Activated T-cell treated with anti-CD3 and anti-CD28 coated beads, Interleukin-2, amount 50 U/mL, for 24 hours (primary cell): ENCODE measurements at regions not wholly inside any gene's neighbourhood (a gene's known extent, or its start where the extent isn't known, plus 50 kb on each side); places are given as distances from the start of the nearest gene placed in this dataset.
"Not testable (repeated sequence)": the region's sequence is repeated elsewhere in the genome, so short reads cannot be mapped to it uniquely, and the experiment has no call there.

Experiments used
- DNase-seq: peaks from one replicate; pipeline ENCODE4 v3.0.0-alpha.2; 2020
- H3K27ac Mint-ChIP-seq: 2 replicates; pipeline ENCODE4 v1.8.0; 2020; ENCODE audit warnings: mild to moderate bottlenecking, mixed read lengths
- H3K27me3 Mint-ChIP-seq: 2 replicates; pipeline ENCODE4 v1.8.0; 2020; ENCODE audit warnings: mixed read lengths
- H3K36me3 Mint-ChIP-seq: 2 replicates; pipeline ENCODE4 v1.8.0; 2020; ENCODE audit warnings: low read depth, mixed read lengths
- H3K4me1 Mint-ChIP-seq: 2 replicates; pipeline ENCODE4 v1.8.0; 2020; ENCODE audit warnings: low read depth, mixed read lengths
- H3K4me3 Mint-ChIP-seq: 2 replicates; pipeline ENCODE4 v1.8.0; 2020; ENCODE audit warnings: mild to moderate bottlenecking, moderate library complexity, mixed read lengths
- H3K9me3 Mint-ChIP-seq: 2 replicates; pipeline ENCODE4 v1.8.0; 2020; ENCODE audit warnings: mixed read lengths

- DNase-seq: no peak
- Mint-ChIP-seq H3K27ac (peak overlapping the region; percentile 73), H3K4me3 (peak overlapping the region; percentile 30), H3K9me3 (no peaks in the 10 kb centered on the region), H3K36me3 (no peaks in the 10 kb centered on the region), H3K4me1 (peaks cover 66% of the 10 kb centered on the region), H3K27me3 (no peaks in the 10 kb centered on the region)
Observed at GRCh38 chr5:87120518-87121303, 147.0 kb upstream of the RASA1 start.

GRCh38 chr5:87121304-87122150, 146.2 kb upstream of the RASA1 start:
- H3K36me3 Mint-ChIP-seq: no peaks in the 10 kb centered on the region
- H3K27ac Mint-ChIP-seq: peak overlapping the region; percentile 73
- DNase-seq: no peak

GRCh38 chr5:87122151-87122977, 145.3 kb upstream of the RASA1 start:
- H3K4me1 Mint-ChIP-seq: peaks cover 62% of the 10 kb centered on the region
- H3K4me3 Mint-ChIP-seq: peak overlapping the region; percentile 18
- no peaks in the 10 kb centered on the region for H3K36me3 Mint-ChIP-seq
- no peak for DNase-seq
- peaks cover 2% of the 10 kb centered on the region for H3K9me3 Mint-ChIP-seq
- peak overlapping the region; percentile 73 for H3K27ac Mint-ChIP-seq
- no peaks in the 10 kb centered on the region for H3K27me3 Mint-ChIP-seq

More at GRCh38 chr5:87121304-87122150, 146.2 kb upstream of the RASA1 start:
- H3K27me3 Mint-ChIP-seq: no peaks in the 10 kb centered on the region
- peaks cover 62% of the 10 kb centered on the region for H3K4me1 Mint-ChIP-seq
- H3K4me3 Mint-ChIP-seq: peak overlapping the region; percentile 18
- H3K9me3 Mint-ChIP-seq: no peaks in the 10 kb centered on the region

GRCh38 chr5:87125766-87126165, 141.9 kb upstream of the RASA1 start:
- no peak for DNase-seq
- Mint-ChIP-seq H3K9me3 (peaks cover 2% of the 10 kb centered on the region), H3K36me3 (no peaks in the 10 kb centered on the region), H3K4me1 (peaks cover 57% of the 10 kb centered on the region), H3K4me3 (no peak overlapping the region), H3K27me3 (no peaks in the 10 kb centered on the region), H3K27ac (no peak overlapping the region)

- no peaks in the 10 kb centered on the region for H3K36me3 Mint-ChIP-seq
- DNase-seq: no peak
- no peak overlapping the region for H3K4me3 Mint-ChIP-seq
- H3K27me3 Mint-ChIP-seq: no peaks in the 10 kb centered on the region
- H3K9me3 Mint-ChIP-seq: peaks cover 2% of the 10 kb centered on the region
- H3K27ac Mint-ChIP-seq: peak overlapping the region; percentile 68
- H3K4me1 Mint-ChIP-seq: peaks cover 46% of the 10 kb centered on the region
Observed at GRCh38 chr5:87126869-87127268, 140.8 kb upstream of the RASA1 start.

GRCh38 chr5:87127426-87127825, 140.3 kb upstream of the RASA1 start:
- H3K4me3 Mint-ChIP-seq: no peak overlapping the region
- no peaks in the 10 kb centered on the region for H3K36me3 Mint-ChIP-seq
- no peak for DNase-seq
- peaks cover 2% of the 10 kb centered on the region for H3K9me3 Mint-ChIP-seq
- H3K27me3 Mint-ChIP-seq: no peaks in the 10 kb centered on the region
- peaks cover 40% of the 10 kb centered on the region for H3K4me1 Mint-ChIP-seq
- peak overlapping the region; percentile 68 for H3K27ac Mint-ChIP-seq

GRCh38 chr5:87127956-87128687, 139.6 kb upstream of the RASA1 start:
- H3K27ac Mint-ChIP-seq: peak overlapping the region; percentile 18
- peaks cover 2% of the 10 kb centered on the region for H3K9me3 Mint-ChIP-seq
- no peaks in the 10 kb centered on the region for H3K36me3 Mint-ChIP-seq
- peaks cover 33% of the 10 kb centered on the region for H3K4me1 Mint-ChIP-seq
- no peak overlapping the region for H3K4me3 Mint-ChIP-seq
- no peaks in the 10 kb centered on the region for H3K27me3 Mint-ChIP-seq
- DNase-seq: no peak

- no peak for DNase-seq
- Mint-ChIP-seq H3K27me3 (no peaks in the 10 kb centered on the region), H3K9me3 (peaks cover 2% of the 10 kb centered on the region), H3K4me1 (peaks cover 28% of the 10 kb centered on the region), H3K27ac (no peak overlapping the region), H3K36me3 (no peaks in the 10 kb centered on the region), H3K4me3 (no peak overlapping the region)
Observed at GRCh38 chr5:87129046-87129445, 138.6 kb upstream of the RASA1 start.

GRCh38 chr5:87132696-87133095, 135.0 kb upstream of the RASA1 start:
- no peak for DNase-seq
- H3K4me1 Mint-ChIP-seq: peaks cover 21% of the 10 kb centered on the region
- peaks cover 5% of the 10 kb centered on the region for H3K9me3 Mint-ChIP-seq
- H3K27ac Mint-ChIP-seq: no peak overlapping the region
- H3K4me3 Mint-ChIP-seq: no peak overlapping the region
- H3K27me3 Mint-ChIP-seq: no peaks in the 10 kb centered on the region
- no peaks in the 10 kb centered on the region for H3K36me3 Mint-ChIP-seq

GRCh38 chr5:87134513-87134912, 133.2 kb upstream of the RASA1 start:
- H3K4me3 Mint-ChIP-seq, H3K27me3 Mint-ChIP-seq, H3K27ac Mint-ChIP-seq: not testable (repeated sequence)

GRCh38 chr5:87136096-87136495, 131.6 kb upstream of the RASA1 start:
- H3K4me1 Mint-ChIP-seq: peaks cover 8% of the 10 kb centered on the region
- H3K27ac Mint-ChIP-seq: no peak overlapping the region
- no peaks in the 10 kb centered on the region for H3K27me3 Mint-ChIP-seq
- H3K9me3 Mint-ChIP-seq: peaks cover 5% of the 10 kb centered on the region
- no peak for DNase-seq
- H3K36me3 Mint-ChIP-seq: no peaks in the 10 kb centered on the region
- H3K4me3 Mint-ChIP-seq: no peak overlapping the region

More at GRCh38 chr5:87134513-87134912, 133.2 kb upstream of the RASA1 start:
- H3K9me3 Mint-ChIP-seq, H3K36me3 Mint-ChIP-seq, H3K4me1 Mint-ChIP-seq, DNase-seq: not testable (repeated sequence)

- no peak for DNase-seq
- H3K4me3 Mint-ChIP-seq: no peak overlapping the region
- no peaks in the 10 kb centered on the region for H3K36me3 Mint-ChIP-seq
- no peak overlapping the region for H3K27ac Mint-ChIP-seq
- H3K4me1 Mint-ChIP-seq: peaks cover 8% of the 10 kb centered on the region
- H3K27me3 Mint-ChIP-seq: no peaks in the 10 kb centered on the region
- peaks cover 5% of the 10 kb centered on the region for H3K9me3 Mint-ChIP-seq
Observed at GRCh38 chr5:87136733-87137132, 130.9 kb upstream of the RASA1 start.

- Mint-ChIP-seq H3K9me3 (peaks cover 5% of the 10 kb centered on the region), H3K4me3 (no peak overlapping the region), H3K27ac (no peak overlapping the region), H3K36me3 (no peaks in the 10 kb centered on the region), H3K4me1 (peaks cover 8% of the 10 kb centered on the region), H3K27me3 (no peaks in the 10 kb centered on the region)
- no peak for DNase-seq
Observed at GRCh38 chr5:87137283-87137682, 130.4 kb upstream of the RASA1 start.
